Panc1 (cell line): ENCODE measurements at regions not wholly inside any gene's neighbourhood (a gene's known extent, or its start where the extent isn't known, plus 50 kb on each side); places are given as distances from the start of the nearest gene placed in this dataset.

ENCODE experiments used
- CTCF ChIP-seq: fragments of 450-650 bp; IDR thresholded peaks from 2 replicates; pipeline ENCODE4 v1.5.1; 2017; ENCODE audit warnings: mild to moderate bottlenecking
- POLR2AphosphoS5 ChIP-seq: IDR thresholded peaks from 2 replicates; pipeline ENCODE4 v1.6.1; 2012; ENCODE audit warnings: mild to moderate bottlenecking, low read depth, low read length, moderate library complexity
- REST ChIP-seq, 2 experiments: IDR thresholded peaks; 2 replicates each; pipeline ENCODE4 v1.6.1; 2011 to 2012; ENCODE audit warnings: low read depth in 2 of 2, control low read depth in 1 of 2, low read length in 1 of 2, mild to moderate bottlenecking in 1 of 2, moderate library complexity in 1 of 2; ENCODE audit not compliant: insufficient read depth in 1 of 2

- TF ChIP-seq CTCF (no peak), POLR2AphosphoS5 (no peak), REST (IDR thresholded peaks at IDR 0.05; ENCODE audit: insufficient read depth in 1 of 2, low read depth in 2 of 2, low read length in 1 of 2) (no peak)
Observed at GRCh38 chr3:180469149-180469548, 132.8 kb upstream of the TTC14 start.
